Left kidney (tissue), 1 donor: ENCODE measurements at regions not wholly inside any gene's neighbourhood (a gene's known extent, or its start where the extent isn't known, plus 50 kb on each side); places are given as distances from the start of the nearest gene placed in this dataset.

Experiments used
- DNase-seq: peaks from one replicate; pipeline ENCODE4 v3.0.0-alpha.2; 2013

GRCh38 chr1:227370533-227371254 lies 52.4 kb upstream of the CDC42BPA start:
- no peak for DNase-seq

- DNase-seq, result no peak
Observed at GRCh38 chr1:227369102-227369760, 50.9 kb upstream of the CDC42BPA start.
